ENCODE measurements at regions not wholly inside any gene's neighbourhood (a gene's known extent, or its start where the extent isn't known, plus 50 kb on each side); places are given as distances from the start of the nearest gene placed in this dataset.

GRCh38 chr3:34837848-34838741 lies 801.2 kb upstream of the ARPP21 start:
- no peak for TF ChIP-seq POLR2A (IDR thresholded peaks at IDR 0.05)
- no peak for TF ChIP-seq POLR2AphosphoS5 (IDR thresholded peaks at IDR 0.05)
- TF ChIP-seq, protein P1, sequence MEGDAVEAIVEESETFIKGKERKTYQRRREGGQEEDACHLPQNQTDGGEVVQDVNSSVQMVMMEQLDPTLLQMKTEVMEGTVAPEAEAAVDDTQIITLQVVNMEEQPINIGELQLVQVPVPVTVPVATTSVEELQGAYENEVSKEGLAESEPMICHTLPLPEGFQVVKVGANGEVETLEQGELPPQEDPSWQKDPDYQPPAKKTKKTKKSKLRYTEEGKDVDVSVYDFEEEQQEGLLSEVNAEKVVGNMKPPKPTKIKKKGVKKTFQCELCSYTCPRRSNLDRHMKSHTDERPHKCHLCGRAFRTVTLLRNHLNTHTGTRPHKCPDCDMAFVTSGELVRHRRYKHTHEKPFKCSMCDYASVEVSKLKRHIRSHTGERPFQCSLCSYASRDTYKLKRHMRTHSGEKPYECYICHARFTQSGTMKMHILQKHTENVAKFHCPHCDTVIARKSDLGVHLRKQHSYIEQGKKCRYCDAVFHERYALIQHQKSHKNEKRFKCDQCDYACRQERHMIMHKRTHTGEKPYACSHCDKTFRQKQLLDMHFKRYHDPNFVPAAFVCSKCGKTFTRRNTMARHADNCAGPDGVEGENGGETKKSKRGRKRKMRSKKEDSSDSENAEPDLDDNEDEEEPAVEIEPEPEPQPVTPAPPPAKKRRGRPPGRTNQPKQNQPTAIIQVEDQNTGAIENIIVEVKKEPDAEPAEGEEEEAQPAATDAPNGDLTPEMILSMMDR (IDR thresholded peaks at IDR 0.05 in 8 of 11, conservative IDR thresholded peaks at IDR 0.05 in 3 of 11) = no peak
- no peak overlapping the region for H3K27ac ChIP-seq
- H3K4me1 ChIP-seq = no peaks in the 10 kb centered on the region
- no peaks in the 10 kb centered on the region for H3K27me3 ChIP-seq (replicated peaks in 1 of 7)
- intact Hi-C loops (cut with DNase I; ENCODE audit: low total_unique reads) = no loop called here
- H3K36me3 ChIP-seq = no peaks in the 10 kb centered on the region
- WGBS, 5 donors = 70 to 85% (median 74%) methylated on average over 4 of the region's 4 CpGs
- no peak for DNase-seq
- no peak overlapping the region for H3K4me3 ChIP-seq
- H3K9me3 ChIP-seq = no peaks in the 10 kb centered on the region

DNA sequence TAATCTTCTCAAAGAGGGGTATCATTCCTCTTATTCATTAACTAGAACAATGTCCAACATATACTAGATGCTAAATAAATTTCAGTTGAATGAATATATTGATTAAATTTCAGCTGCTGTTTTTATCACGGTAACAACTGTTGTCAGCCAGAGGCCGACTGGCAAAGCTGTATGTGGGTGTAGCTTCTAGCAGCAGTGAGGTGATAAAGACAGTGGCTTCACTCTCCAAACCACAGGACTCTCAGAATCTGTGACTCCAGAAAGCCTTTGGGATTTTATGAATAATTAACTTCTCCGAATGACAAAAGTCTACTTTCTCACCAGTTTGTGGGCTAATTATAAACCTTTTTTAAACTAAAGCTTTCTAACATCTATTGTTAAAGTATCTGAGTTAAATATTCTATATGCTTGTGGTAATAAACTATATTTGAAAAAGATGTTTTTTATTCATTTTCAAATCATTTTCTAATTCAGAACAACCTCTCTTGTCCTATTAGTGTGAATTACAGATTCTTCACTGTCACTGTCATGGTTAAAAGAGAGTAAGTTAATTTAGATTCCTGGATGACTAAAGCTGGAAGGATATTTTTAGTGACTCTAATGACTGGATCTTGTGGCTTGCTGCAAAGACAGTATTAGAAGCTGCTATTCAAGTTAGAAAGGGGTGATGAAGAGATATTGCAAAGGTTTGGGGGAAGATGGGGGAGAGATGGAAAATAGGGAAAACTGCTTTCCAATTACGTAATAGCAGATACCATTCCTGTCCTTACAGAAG lies 796.4 kb upstream of the ARPP21 start:
- H3K27me3 ChIP-seq (replicated peaks in 1 of 7) = no peaks in the 10 kb centered on the region
- intact Hi-C loops (cut with DNase I; ENCODE audit: low total_unique reads) = no loop called here
- no peak for DNase-seq
- no peaks in the 10 kb centered on the region for H3K36me3 ChIP-seq
- no peak overlapping the region for H3K27ac ChIP-seq
- TF ChIP-seq, protein P1 (IDR thresholded peaks at IDR 0.05 in 8 of 11, conservative IDR thresholded peaks at IDR 0.05 in 3 of 11) = no peak
- TF ChIP-seq POLR2AphosphoS5 (IDR thresholded peaks at IDR 0.05) (no peak), POLR2A (IDR thresholded peaks at IDR 0.05) (no peak)
- 65 to 87% (median 69%) methylated on average over 4 of the region's 4 CpGs for WGBS, 5 donors
- H3K4me3 ChIP-seq = no peak overlapping the region
- H3K4me1 ChIP-seq = no peaks in the 10 kb centered on the region
- no peaks in the 10 kb centered on the region for H3K9me3 ChIP-seq

DNA sequence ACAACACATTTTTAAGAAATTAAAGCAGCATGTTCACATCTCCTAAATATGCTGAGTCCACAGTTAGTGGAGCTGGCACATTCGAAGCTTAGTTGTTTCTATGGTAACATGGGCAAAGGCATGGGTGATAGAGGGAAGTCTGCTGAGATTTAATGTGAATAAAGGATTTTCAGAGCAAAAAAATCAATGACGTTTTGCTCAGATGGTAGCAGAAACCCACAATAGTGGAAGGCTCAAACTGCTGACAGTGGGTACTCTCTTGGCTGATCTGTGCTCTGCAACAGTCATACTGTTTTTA lies 795.1 kb upstream of the ARPP21 start:
- H3K4me3 ChIP-seq = no peak overlapping the region
- TF ChIP-seq POLR2AphosphoS5 (IDR thresholded peaks at IDR 0.05) (no peak), POLR2A (IDR thresholded peaks at IDR 0.05) (no peak)
- TF ChIP-seq, protein P1 (IDR thresholded peaks at IDR 0.05 in 8 of 11, conservative IDR thresholded peaks at IDR 0.05 in 3 of 11) = no peak
- WGBS, 5 donors = 62 to 77% (median 67%) methylated on average over 2 of the region's 2 CpGs
- no peaks in the 10 kb centered on the region for H3K9me3 ChIP-seq
- no peaks in the 10 kb centered on the region for H3K36me3 ChIP-seq
- no peaks in the 10 kb centered on the region for H3K4me1 ChIP-seq
- intact Hi-C loops (cut with DNase I; ENCODE audit: low total_unique reads) = no loop called here
- H3K27me3 ChIP-seq (replicated peaks in 1 of 7) = no peaks in the 10 kb centered on the region
- H3K27ac ChIP-seq = no peak overlapping the region
- no peak for DNase-seq

DNA sequence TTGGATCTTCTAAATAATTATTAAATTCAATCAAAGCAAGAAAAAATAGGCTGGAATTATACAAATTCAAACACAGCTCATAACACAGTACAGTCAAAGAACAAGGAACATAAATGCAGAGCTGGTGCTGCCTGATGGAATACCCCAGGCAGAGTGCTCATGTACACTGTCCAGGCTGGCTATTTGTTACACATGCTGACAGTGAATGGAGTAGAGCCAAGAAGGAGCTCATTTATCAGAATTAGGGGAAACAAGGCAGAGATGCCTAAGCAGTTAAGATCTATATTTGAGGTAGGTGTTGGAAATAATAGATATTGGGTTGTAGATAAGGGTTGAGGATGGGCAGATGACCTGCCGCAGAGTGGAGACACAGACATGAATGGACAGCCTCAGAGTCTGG lies 788.2 kb upstream of the ARPP21 start:
- no peaks in the 10 kb centered on the region for H3K9me3 ChIP-seq
- no peak for DNase-seq
- no peaks in the 10 kb centered on the region for H3K36me3 ChIP-seq
- H3K4me3 ChIP-seq = no peak overlapping the region
- no peaks in the 10 kb centered on the region for H3K27me3 ChIP-seq (replicated peaks in 1 of 7)
- 85 to 100% (median 90%) methylated on average over 1 of the region's 1 CpG for WGBS, 5 donors
- intact Hi-C loops (cut with DNase I; ENCODE audit: low total_unique reads) = no loop called here
- no peaks in the 10 kb centered on the region for H3K4me1 ChIP-seq
- H3K27ac ChIP-seq = no peak overlapping the region
- TF ChIP-seq, protein P1 (IDR thresholded peaks at IDR 0.05 in 8 of 11, conservative IDR thresholded peaks at IDR 0.05 in 3 of 11) = no peak
- TF ChIP-seq POLR2AphosphoS5 (IDR thresholded peaks at IDR 0.05) = no peak
- no peak for TF ChIP-seq POLR2A (IDR thresholded peaks at IDR 0.05)

All from spleen (tissue), 11 donors.